HEK293 (cell line): ENCODE measurements at regions not wholly inside any gene's neighbourhood (a gene's known extent, or its start where the extent isn't known, plus 50 kb on each side); places are given as distances from the start of the nearest gene placed in this dataset.

Experiments used
- CTCF ChIA-PET: fragments of 350-600 bp; formaldehyde crosslinking; extraction: SDS; loops from one replicate; lab custom pipeline; 2021; ENCODE audit warnings: antibody characterized with exemption; lab: Yijun Ruan, JAX
- POLR2A ChIA-PET: fragments of 300-600 bp; formaldehyde crosslinking; extraction: SDS; loops from one replicate; lab custom pipeline; 2020; ENCODE audit warnings: antibody characterized with exemption, inconsistent platforms; lab: Yijun Ruan, JAX
- H3K27ac ChIP-seq: fragments of 200-500 bp; sonication (Bioruptor generic); 2 replicates; pipeline ENCODE4 v1.5.1; 2014; ENCODE audit warnings: low read depth, low read length, control low read depth, inconsistent platforms; ENCODE audit errors: extremely low read depth
- H3K36me3 ChIP-seq, 2 experiments: fragments of 200-500 bp in 1 of 2; sonication (Bioruptor generic) in 1 of 2; 1 replicate in 1 of 2; 2 replicates in 1 of 2; pipeline ENCODE4 v1.5.1; 2014 to 2017; ENCODE audit warnings: inconsistent platforms in 2 of 2, low read length in 2 of 2; ENCODE audit not compliant: control insufficient read depth in 2 of 2, insufficient read depth in 1 of 2
- H3K4me1 ChIP-seq: fragments of 200-500 bp; sonication (Bioruptor generic); 2 replicates; pipeline ENCODE4 v1.5.1; 2014; ENCODE audit warnings: mild to moderate bottlenecking, low read length, inconsistent platforms; ENCODE audit not compliant: control insufficient read depth, insufficient read depth
- H3K4me3 ChIP-seq: 2 replicates; pipeline ENCODE4 v1.5.1; 2011; ENCODE audit warnings: low read depth, mild to moderate bottlenecking, control low read depth, low read length, moderate library complexity
- H3K9me3 ChIP-seq: fragments of 200-500 bp; sonication (Bioruptor generic); 2 replicates; pipeline ENCODE4 v1.5.1; 2014; ENCODE audit warnings: low read depth, low read length, inconsistent platforms; ENCODE audit not compliant: control insufficient read depth, insufficient read depth
- KLF16 ChIP-seq: fragments of 450-650 bp; formaldehyde crosslinking; IDR thresholded peaks from 2 replicates; pipeline ENCODE4 v1.5.1; 2017; ENCODE audit warnings: missing biosample characterization, missing genetic modification characterization
- ZBTB1 ChIP-seq: fragments of 450-650 bp; formaldehyde crosslinking; IDR thresholded peaks from 2 replicates; pipeline ENCODE4 v1.5.1; 2016; ENCODE audit warnings: missing biosample characterization, missing genetic modification characterization
- ZBTB20 ChIP-seq: fragments of 450-650 bp; formaldehyde crosslinking; IDR thresholded peaks from 2 replicates; pipeline ENCODE4 v1.5.1; 2016; ENCODE audit warnings: missing biosample characterization, missing genetic modification characterization
- ZBTB7A ChIP-seq: fragments of 450-650 bp; formaldehyde crosslinking; IDR thresholded peaks from 2 replicates; pipeline ENCODE4 v1.5.1; 2016; ENCODE audit warnings: low read depth, missing biosample characterization, missing genetic modification characterization
- ZFHX2 ChIP-seq: fragments of 450-650 bp; formaldehyde crosslinking; conservative IDR thresholded peaks from 2 replicates; pipeline ENCODE4 v1.5.1; 2016; ENCODE audit warnings: missing biosample characterization, missing genetic modification characterization
- ZFP37 ChIP-seq: fragments of 450-650 bp; formaldehyde crosslinking; IDR thresholded peaks from 2 replicates; pipeline ENCODE4 v1.5.1; 2016; ENCODE audit warnings: missing biosample characterization, missing genetic modification characterization
- ZNF354C ChIP-seq: fragments of 450-650 bp; formaldehyde crosslinking; IDR thresholded peaks from 2 replicates; pipeline ENCODE4 v1.5.1; 2016; ENCODE audit warnings: missing biosample characterization, missing genetic modification characterization, low read depth, borderline replicate concordance
- ZNF391 ChIP-seq: fragments of 450-650 bp; formaldehyde crosslinking; IDR thresholded peaks from 2 replicates; pipeline ENCODE4 v1.5.1; 2016; ENCODE audit warnings: low read depth, missing biosample characterization, missing genetic modification characterization, borderline replicate concordance
- ZNF404 ChIP-seq: fragments of 450-650 bp; formaldehyde crosslinking; IDR thresholded peaks from 2 replicates; pipeline ENCODE4 v1.5.1; 2017; ENCODE audit warnings: missing biosample characterization, missing genetic modification characterization
- ZNF530 ChIP-seq: fragments of 450-650 bp; formaldehyde crosslinking; IDR thresholded peaks from 2 replicates; pipeline ENCODE4 v1.5.1; 2016; ENCODE audit warnings: low read depth, missing biosample characterization, missing genetic modification characterization
- ZNF558 ChIP-seq: fragments of 450-650 bp; formaldehyde crosslinking; IDR thresholded peaks from 2 replicates; pipeline ENCODE4 v1.5.1; 2016; ENCODE audit warnings: missing biosample characterization, missing genetic modification characterization
- ZNF623 ChIP-seq: fragments of 450-650 bp; formaldehyde crosslinking; IDR thresholded peaks from 2 replicates; pipeline ENCODE4 v1.5.1; 2016; ENCODE audit warnings: missing biosample characterization, missing genetic modification characterization
- TF ChIP-seq, protein P1 (sequence below): fragments of 450-650 bp; formaldehyde crosslinking; IDR thresholded peaks from 2 replicates; pipeline ENCODE4 v1.5.1; 2016; ENCODE audit warnings: missing biosample characterization, missing genetic modification characterization, borderline replicate concordance
- TF ChIP-seq, protein P2 (sequence below): fragments of 450-650 bp; formaldehyde crosslinking; IDR thresholded peaks from 2 replicates; pipeline ENCODE4 v1.5.1; 2016; ENCODE audit warnings: missing biosample characterization, missing genetic modification characterization
- TF ChIP-seq, protein P3 (sequence below): fragments of 450-650 bp; formaldehyde crosslinking; IDR thresholded peaks from 2 replicates; pipeline ENCODE4 v1.5.0; 2017; ENCODE audit warnings: missing biosample characterization, missing genetic modification characterization, borderline replicate concordance
- TF ChIP-seq, protein P4 (sequence below): fragments of 450-650 bp; formaldehyde crosslinking; IDR thresholded peaks from 2 replicates; pipeline ENCODE4 v1.5.1; 2017; ENCODE audit warnings: missing biosample characterization, missing genetic modification characterization
- TF ChIP-seq, protein P5 (sequence below): fragments of 450-650 bp; formaldehyde crosslinking; IDR thresholded peaks from 2 replicates; pipeline ENCODE4 v1.5.1; 2016; ENCODE audit warnings: missing biosample characterization, missing genetic modification characterization
- TF ChIP-seq, protein P6 (sequence below): fragments of 450-650 bp; formaldehyde crosslinking; IDR thresholded peaks from 2 replicates; pipeline ENCODE4 v1.5.1; 2016; ENCODE audit warnings: missing biosample characterization, missing genetic modification characterization

DNA sequence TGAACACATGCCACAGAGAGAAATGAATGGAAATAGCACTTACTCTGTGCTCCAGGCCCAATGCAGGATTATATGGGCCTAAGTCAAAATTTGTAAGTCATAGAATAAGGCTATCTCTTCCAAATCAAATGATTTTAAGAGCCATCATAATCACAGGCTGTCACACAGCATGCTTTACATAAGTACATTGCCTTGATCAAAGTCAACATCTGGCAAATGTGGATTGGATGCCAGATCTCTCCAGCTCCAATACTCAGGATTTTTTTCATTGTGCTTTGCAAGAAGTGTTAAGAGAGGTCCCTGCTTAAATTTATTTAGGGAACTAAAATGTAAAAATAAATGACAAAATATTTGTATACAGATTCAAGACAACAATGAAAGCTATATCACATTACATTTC lies 299.9 kb downstream of the PRDM5 start:
- Histone ChIP-seq H3K4me3 (no peak overlapping the region), H3K36me3 (no peaks in the 10 kb centered on the region), H3K4me1 (no peaks in the 10 kb centered on the region), H3K9me3 (no peaks in the 10 kb centered on the region), H3K27ac (no peak overlapping the region)
- ChIA-PET POLR2A (no interaction called here), CTCF (no interaction called here)
- TF ChIP-seq ZBTB1 (tag by site-specific recombination) = no peak
- TF ChIP-seq ZNF530 = no peak
- no peak for TF ChIP-seq ZFHX2 (tag by site-specific recombination)
- no peak for TF ChIP-seq ZBTB7A (tag by site-specific recombination)
- no peak for TF ChIP-seq ZNF558 (tag by site-specific recombination)
- no peak for TF ChIP-seq ZNF404 (tag by site-specific recombination)
- no peak for TF ChIP-seq ZNF354C (tag by site-specific recombination)
- no peak for TF ChIP-seq ZNF391 (tag by site-specific recombination)
- TF ChIP-seq ZBTB20 (tag by site-specific recombination) = no peak
- TF ChIP-seq, protein P1, sequence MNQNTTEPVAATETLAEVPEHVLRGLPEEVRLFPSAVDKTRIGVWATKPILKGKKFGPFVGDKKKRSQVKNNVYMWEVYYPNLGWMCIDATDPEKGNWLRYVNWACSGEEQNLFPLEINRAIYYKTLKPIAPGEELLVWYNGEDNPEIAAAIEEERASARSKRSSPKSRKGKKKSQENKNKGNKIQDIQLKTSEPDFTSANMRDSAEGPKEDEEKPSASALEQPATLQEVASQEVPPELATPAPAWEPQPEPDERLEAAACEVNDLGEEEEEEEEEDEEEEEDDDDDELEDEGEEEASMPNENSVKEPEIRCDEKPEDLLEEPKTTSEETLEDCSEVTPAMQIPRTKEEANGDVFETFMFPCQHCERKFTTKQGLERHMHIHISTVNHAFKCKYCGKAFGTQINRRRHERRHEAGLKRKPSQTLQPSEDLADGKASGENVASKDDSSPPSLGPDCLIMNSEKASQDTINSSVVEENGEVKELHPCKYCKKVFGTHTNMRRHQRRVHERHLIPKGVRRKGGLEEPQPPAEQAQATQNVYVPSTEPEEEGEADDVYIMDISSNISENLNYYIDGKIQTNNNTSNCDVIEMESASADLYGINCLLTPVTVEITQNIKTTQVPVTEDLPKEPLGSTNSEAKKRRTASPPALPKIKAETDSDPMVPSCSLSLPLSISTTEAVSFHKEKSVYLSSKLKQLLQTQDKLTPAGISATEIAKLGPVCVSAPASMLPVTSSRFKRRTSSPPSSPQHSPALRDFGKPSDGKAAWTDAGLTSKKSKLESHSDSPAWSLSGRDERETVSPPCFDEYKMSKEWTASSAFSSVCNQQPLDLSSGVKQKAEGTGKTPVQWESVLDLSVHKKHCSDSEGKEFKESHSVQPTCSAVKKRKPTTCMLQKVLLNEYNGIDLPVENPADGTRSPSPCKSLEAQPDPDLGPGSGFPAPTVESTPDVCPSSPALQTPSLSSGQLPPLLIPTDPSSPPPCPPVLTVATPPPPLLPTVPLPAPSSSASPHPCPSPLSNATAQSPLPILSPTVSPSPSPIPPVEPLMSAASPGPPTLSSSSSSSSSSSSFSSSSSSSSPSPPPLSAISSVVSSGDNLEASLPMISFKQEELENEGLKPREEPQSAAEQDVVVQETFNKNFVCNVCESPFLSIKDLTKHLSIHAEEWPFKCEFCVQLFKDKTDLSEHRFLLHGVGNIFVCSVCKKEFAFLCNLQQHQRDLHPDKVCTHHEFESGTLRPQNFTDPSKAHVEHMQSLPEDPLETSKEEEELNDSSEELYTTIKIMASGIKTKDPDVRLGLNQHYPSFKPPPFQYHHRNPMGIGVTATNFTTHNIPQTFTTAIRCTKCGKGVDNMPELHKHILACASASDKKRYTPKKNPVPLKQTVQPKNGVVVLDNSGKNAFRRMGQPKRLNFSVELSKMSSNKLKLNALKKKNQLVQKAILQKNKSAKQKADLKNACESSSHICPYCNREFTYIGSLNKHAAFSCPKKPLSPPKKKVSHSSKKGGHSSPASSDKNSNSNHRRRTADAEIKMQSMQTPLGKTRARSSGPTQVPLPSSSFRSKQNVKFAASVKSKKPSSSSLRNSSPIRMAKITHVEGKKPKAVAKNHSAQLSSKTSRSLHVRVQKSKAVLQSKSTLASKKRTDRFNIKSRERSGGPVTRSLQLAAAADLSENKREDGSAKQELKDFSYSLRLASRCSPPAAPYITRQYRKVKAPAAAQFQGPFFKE (tag by site-specific recombination) = no peak
- TF ChIP-seq, protein P2, sequence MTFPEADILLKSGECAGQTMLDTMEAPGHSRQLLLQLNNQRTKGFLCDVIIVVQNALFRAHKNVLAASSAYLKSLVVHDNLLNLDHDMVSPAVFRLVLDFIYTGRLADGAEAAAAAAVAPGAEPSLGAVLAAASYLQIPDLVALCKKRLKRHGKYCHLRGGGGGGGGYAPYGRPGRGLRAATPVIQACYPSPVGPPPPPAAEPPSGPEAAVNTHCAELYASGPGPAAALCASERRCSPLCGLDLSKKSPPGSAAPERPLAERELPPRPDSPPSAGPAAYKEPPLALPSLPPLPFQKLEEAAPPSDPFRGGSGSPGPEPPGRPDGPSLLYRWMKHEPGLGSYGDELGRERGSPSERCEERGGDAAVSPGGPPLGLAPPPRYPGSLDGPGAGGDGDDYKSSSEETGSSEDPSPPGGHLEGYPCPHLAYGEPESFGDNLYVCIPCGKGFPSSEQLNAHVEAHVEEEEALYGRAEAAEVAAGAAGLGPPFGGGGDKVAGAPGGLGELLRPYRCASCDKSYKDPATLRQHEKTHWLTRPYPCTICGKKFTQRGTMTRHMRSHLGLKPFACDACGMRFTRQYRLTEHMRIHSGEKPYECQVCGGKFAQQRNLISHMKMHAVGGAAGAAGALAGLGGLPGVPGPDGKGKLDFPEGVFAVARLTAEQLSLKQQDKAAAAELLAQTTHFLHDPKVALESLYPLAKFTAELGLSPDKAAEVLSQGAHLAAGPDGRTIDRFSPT = no peak
- TF ChIP-seq, protein P3, sequence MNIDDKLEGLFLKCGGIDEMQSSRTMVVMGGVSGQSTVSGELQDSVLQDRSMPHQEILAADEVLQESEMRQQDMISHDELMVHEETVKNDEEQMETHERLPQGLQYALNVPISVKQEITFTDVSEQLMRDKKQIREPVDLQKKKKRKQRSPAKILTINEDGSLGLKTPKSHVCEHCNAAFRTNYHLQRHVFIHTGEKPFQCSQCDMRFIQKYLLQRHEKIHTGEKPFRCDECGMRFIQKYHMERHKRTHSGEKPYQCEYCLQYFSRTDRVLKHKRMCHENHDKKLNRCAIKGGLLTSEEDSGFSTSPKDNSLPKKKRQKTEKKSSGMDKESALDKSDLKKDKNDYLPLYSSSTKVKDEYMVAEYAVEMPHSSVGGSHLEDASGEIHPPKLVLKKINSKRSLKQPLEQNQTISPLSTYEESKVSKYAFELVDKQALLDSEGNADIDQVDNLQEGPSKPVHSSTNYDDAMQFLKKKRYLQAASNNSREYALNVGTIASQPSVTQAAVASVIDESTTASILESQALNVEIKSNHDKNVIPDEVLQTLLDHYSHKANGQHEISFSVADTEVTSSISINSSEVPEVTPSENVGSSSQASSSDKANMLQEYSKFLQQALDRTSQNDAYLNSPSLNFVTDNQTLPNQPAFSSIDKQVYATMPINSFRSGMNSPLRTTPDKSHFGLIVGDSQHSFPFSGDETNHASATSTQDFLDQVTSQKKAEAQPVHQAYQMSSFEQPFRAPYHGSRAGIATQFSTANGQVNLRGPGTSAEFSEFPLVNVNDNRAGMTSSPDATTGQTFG = no peak
- TF ChIP-seq, protein P4, sequence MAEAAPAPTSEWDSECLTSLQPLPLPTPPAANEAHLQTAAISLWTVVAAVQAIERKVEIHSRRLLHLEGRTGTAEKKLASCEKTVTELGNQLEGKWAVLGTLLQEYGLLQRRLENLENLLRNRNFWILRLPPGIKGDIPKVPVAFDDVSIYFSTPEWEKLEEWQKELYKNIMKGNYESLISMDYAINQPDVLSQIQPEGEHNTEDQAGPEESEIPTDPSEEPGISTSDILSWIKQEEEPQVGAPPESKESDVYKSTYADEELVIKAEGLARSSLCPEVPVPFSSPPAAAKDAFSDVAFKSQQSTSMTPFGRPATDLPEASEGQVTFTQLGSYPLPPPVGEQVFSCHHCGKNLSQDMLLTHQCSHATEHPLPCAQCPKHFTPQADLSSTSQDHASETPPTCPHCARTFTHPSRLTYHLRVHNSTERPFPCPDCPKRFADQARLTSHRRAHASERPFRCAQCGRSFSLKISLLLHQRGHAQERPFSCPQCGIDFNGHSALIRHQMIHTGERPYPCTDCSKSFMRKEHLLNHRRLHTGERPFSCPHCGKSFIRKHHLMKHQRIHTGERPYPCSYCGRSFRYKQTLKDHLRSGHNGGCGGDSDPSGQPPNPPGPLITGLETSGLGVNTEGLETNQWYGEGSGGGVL (tag by site-specific recombination) = no peak
- TF ChIP-seq ZFP37 (tag by site-specific recombination) = no peak
- TF ChIP-seq, protein P5, sequence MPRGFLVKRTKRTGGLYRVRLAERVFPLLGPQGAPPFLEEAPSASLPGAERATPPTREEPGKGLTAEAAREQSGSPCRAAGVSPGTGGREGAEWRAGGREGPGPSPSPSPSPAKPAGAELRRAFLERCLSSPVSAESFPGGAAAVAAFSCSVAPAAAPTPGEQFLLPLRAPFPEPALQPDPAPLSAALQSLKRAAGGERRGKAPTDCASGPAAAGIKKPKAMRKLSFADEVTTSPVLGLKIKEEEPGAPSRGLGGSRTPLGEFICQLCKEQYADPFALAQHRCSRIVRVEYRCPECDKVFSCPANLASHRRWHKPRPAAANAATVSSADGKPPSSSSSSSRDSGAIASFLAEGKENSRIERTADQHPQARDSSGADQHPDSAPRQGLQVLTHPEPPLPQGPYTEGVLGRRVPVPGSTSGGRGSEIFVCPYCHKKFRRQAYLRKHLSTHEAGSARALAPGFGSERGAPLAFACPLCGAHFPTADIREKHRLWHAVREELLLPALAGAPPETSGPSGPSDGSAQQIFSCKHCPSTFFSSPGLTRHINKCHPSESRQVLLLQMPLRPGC (tag by site-specific recombination) = no peak
- TF ChIP-seq, protein P6, sequence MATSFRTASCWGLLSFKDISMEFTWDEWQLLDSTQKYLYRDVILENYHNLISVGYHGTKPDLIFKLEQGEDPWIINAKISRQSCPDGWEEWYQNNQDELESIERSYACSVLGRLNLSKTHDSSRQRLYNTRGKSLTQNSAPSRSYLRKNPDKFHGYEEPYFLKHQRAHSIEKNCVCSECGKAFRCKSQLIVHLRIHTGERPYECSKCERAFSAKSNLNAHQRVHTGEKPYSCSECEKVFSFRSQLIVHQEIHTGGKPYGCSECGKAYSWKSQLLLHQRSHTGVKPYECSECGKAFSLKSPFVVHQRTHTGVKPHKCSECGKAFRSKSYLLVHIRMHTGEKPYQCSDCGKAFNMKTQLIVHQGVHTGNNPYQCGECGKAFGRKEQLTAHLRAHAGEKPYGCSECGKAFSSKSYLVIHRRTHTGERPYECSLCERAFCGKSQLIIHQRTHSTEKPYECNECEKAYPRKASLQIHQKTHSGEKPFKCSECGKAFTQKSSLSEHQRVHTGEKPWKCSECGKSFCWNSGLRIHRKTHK = no peak
- no peak for TF ChIP-seq ZNF623
- TF ChIP-seq KLF16 (tag by site-specific recombination) = no peak
